Inflammatory macrophage treated with lipopolysaccharide for 1 hour (primary cell): ENCODE measurements at regions not wholly inside any gene's neighbourhood (a gene's known extent, or its start where the extent isn't known, plus 50 kb on each side); places are given as distances from the start of the nearest gene placed in this dataset.

Source experiments
- DNase-seq, 2 donors: peaks; one replicate each; pipeline ENCODE4 v3.0.0-alpha.2; 2020 to 2022

GRCh38 chr6:54574671-54575070 is 266.4 kb downstream of the TINAG start:
- DNase-seq: no peak

GRCh38 chr6:54578261-54578660 is 268.3 kb upstream of the FAM83B start:
- no peak for DNase-seq

- DNase-seq: no peak
These were observed 267.6 kb upstream of the FAM83B start for GRCh38 chr6:54579011-54579410.

GRCh38 chr6:54586251-54586650 is 260.3 kb upstream of the FAM83B start:
- no peak for DNase-seq

GRCh38 chr6:54587277-54587676 is 259.3 kb upstream of the FAM83B start:
- DNase-seq: no peak

- no peak for DNase-seq
These were observed 258.4 kb upstream of the FAM83B start for GRCh38 chr6:54588176-54588575.

GRCh38 chr6:54595844-54596243 is 250.7 kb upstream of the FAM83B start:
- DNase-seq: no peak

- DNase-seq: no peak
These were observed 247.7 kb upstream of the FAM83B start for GRCh38 chr6:54598787-54599313.

GRCh38 chr6:54601600-54602300 is 244.8 kb upstream of the FAM83B start:
- DNase-seq: no peak

GRCh38 chr6:54602591-54602990 is 244.0 kb upstream of the FAM83B start:
- DNase-seq: no peak

GRCh38 chr6:54609981-54610380 is 236.6 kb upstream of the FAM83B start:
- no peak for DNase-seq

GRCh38 chr6:54613596-54613995 is 233.0 kb upstream of the FAM83B start:
- DNase-seq: no peak

GRCh38 chr6:54614499-54615195 is 231.9 kb upstream of the FAM83B start:
- DNase-seq: no peak

- no peak for DNase-seq
These were observed 228.8 kb upstream of the FAM83B start for GRCh38 chr6:54617730-54618129.

- no peak for DNase-seq
These were observed 228.0 kb upstream of the FAM83B start for GRCh38 chr6:54618572-54618971.

- DNase-seq: no peak
These were observed 227.5 kb upstream of the FAM83B start for GRCh38 chr6:54619102-54619501.

GRCh38 chr6:54621285-54621684 is 225.3 kb upstream of the FAM83B start:
- DNase-seq: no peak

GRCh38 chr6:54624216-54624615 is 222.4 kb upstream of the FAM83B start:
- DNase-seq: no peak

- no peak for DNase-seq
These were observed 221.8 kb upstream of the FAM83B start for GRCh38 chr6:54624779-54625178.

GRCh38 chr6:54629131-54629530 is 217.4 kb upstream of the FAM83B start:
- DNase-seq: no peak

GRCh38 chr6:54632984-54633565 is 213.5 kb upstream of the FAM83B start:
- DNase-seq: no peak

- DNase-seq: no peak
These were observed 213.0 kb upstream of the FAM83B start for GRCh38 chr6:54633601-54634000.

GRCh38 chr6:54640911-54641310 is 205.7 kb upstream of the FAM83B start:
- DNase-seq: no peak
